ENCODE measurements at regions not wholly inside any gene's neighbourhood (a gene's known extent, or its start where the extent isn't known, plus 50 kb on each side); places are given as distances from the start of the nearest gene placed in this dataset.
"Not testable (repeated sequence)": the region's sequence is repeated elsewhere in the genome, so short reads cannot be mapped to it uniquely, and the experiment has no call there.

DNA sequence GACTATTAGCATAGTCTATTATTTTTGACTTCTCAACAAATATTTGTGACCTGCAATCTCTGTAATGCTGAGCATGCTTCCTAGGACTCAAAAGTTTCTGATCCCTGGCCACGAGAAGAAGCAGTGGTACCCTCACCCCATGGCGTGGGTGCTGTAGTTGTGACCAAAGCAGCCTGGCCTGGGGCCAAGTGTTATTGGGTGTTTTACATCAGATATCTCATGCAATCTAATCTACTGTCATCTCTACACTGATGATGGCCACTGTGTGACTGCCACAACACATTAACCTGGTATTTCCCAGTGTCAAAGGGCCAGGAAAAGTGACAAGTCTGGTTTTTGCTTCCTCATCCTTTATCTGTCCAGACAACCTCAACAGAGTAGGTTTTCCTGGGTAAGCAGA lies 80.8 kb upstream of the WIPF1 start:
- TF ChIP-seq, protein P1, sequence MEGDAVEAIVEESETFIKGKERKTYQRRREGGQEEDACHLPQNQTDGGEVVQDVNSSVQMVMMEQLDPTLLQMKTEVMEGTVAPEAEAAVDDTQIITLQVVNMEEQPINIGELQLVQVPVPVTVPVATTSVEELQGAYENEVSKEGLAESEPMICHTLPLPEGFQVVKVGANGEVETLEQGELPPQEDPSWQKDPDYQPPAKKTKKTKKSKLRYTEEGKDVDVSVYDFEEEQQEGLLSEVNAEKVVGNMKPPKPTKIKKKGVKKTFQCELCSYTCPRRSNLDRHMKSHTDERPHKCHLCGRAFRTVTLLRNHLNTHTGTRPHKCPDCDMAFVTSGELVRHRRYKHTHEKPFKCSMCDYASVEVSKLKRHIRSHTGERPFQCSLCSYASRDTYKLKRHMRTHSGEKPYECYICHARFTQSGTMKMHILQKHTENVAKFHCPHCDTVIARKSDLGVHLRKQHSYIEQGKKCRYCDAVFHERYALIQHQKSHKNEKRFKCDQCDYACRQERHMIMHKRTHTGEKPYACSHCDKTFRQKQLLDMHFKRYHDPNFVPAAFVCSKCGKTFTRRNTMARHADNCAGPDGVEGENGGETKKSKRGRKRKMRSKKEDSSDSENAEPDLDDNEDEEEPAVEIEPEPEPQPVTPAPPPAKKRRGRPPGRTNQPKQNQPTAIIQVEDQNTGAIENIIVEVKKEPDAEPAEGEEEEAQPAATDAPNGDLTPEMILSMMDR (IDR thresholded peaks at IDR 0.05; ENCODE audit: extremely low read depth, missing control alignments) = no peak
- no peak for DNase-seq (ENCODE audit: low spot score)

GRCh38 chr2:174675615-174676014 lies 78.0 kb upstream of the WIPF1 start:
- TF ChIP-seq, protein P1 (IDR thresholded peaks at IDR 0.05; ENCODE audit: extremely low read depth, missing control alignments) = no peak
- no peak for DNase-seq (ENCODE audit: low spot score)

- TF ChIP-seq, protein P1 (IDR thresholded peaks at IDR 0.05; ENCODE audit: extremely low read depth, missing control alignments) = no peak
- DNase-seq (ENCODE audit: low spot score) = no peak
Measured at GRCh38 chr2:174673876-174674275, 76.3 kb upstream of the WIPF1 start.

- TF ChIP-seq, protein P1 (IDR thresholded peaks at IDR 0.05; ENCODE audit: extremely low read depth, missing control alignments) = no peak
- DNase-seq (ENCODE audit: low spot score) = no peak
Measured at GRCh38 chr2:174673440-174673839, 75.8 kb upstream of the WIPF1 start.

DNA sequence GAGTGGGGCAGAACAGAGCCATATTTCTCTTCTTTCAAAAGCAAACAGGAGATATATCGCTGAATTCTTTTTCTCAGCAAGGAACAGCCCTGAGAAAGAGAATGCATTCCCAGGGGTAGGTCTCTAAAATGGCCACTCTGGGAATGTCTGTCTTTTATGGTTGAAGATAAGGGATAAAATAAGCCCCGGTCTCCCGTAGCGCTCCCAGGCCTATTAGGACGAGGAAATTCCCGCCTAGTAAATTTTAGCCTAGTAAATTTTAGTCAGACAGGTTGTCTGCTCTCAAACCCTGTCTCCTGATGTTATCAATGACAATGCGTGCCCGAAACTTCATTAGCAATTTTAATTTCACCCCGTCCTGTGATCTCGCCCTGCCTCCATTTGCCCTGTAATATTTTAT lies 73.9 kb upstream of the WIPF1 start:
- DNase-seq (ENCODE audit: low spot score) = not testable (repeated sequence)

- DNase-seq (ENCODE audit: low spot score) = no peak
- TF ChIP-seq, protein P1 (IDR thresholded peaks at IDR 0.05; ENCODE audit: extremely low read depth, missing control alignments) = no peak
Measured at GRCh38 chr2:174670446-174670845, 72.8 kb upstream of the WIPF1 start.

DNA sequence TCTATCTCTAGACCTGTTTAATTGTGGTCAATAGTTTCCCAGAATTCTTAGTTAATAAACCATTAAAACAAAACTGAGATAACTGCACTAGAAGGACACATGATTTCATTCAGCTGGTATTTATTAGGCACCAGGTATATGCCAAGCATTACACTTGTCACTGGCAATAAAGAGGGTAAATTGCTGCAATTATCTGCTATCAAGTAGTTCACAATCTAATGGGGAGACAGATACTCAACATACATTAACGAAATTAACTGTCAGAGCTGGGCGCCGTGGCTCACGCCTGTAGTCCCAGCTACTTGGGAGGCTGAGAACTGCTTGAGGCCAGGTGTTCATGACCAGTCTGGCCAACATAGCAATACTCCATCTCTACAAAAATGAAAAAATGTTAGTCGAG lies 71.7 kb upstream of the WIPF1 start:
- DNase-seq (ENCODE audit: low spot score) = no peak
- TF ChIP-seq, protein P1 (IDR thresholded peaks at IDR 0.05; ENCODE audit: extremely low read depth, missing control alignments) = no peak

- DNase-seq (ENCODE audit: low spot score) = no peak
- TF ChIP-seq, protein P1 (IDR thresholded peaks at IDR 0.05; ENCODE audit: extremely low read depth, missing control alignments) = no peak
Measured at GRCh38 chr2:174668075-174668474, 70.5 kb upstream of the WIPF1 start.

Measured in GM20000 (cell line).